GM12875 (cell line): ENCODE measurements at regions not wholly inside any gene's neighbourhood (a gene's known extent, or its start where the extent isn't known, plus 50 kb on each side); places are given as distances from the start of the nearest gene placed in this dataset.
"Not testable (repeated sequence)": the region's sequence is repeated elsewhere in the genome, so short reads cannot be mapped to it uniquely, and the experiment has no call there.

ENCODE experiments used
- H3K4me3 ChIP-seq: one replicate; pipeline ENCODE4 v1.5.1; 2011; ENCODE audit warnings: low read depth, low read length, control low read depth
- CTCF ChIP-seq: IDR thresholded peaks from 2 replicates; pipeline ENCODE4 v1.5.1; 2011; ENCODE audit warnings: low read depth, mild to moderate bottlenecking, control low read depth, inconsistent platforms, low read length, moderate library complexity, borderline replicate concordance; ENCODE audit not compliant: insufficient read depth

GRCh38 chr1:200486634-200487033, 76.8 kb upstream of the ZNF281 start:
- no peak overlapping the region for H3K4me3 ChIP-seq
- no peak for TF ChIP-seq CTCF

- not testable (repeated sequence) for H3K4me3 ChIP-seq
Measured at GRCh38 chr1:200484438-200484946, 74.7 kb upstream of the ZNF281 start.

- no peak for TF ChIP-seq CTCF
- H3K4me3 ChIP-seq: no peak overlapping the region
Measured at GRCh38 chr1:200483491-200484143, 73.8 kb upstream of the ZNF281 start.

- no peak overlapping the region for H3K4me3 ChIP-seq
- TF ChIP-seq CTCF: no peak
Measured at GRCh38 chr1:200480964-200481363, 71.1 kb upstream of the ZNF281 start.

- H3K4me3 ChIP-seq: no peak overlapping the region
- TF ChIP-seq CTCF: no peak
Measured at GRCh38 chr1:200479816-200480215, 70.0 kb upstream of the ZNF281 start.

GRCh38 chr1:200478945-200479558, 69.2 kb upstream of the ZNF281 start:
- no peak overlapping the region for H3K4me3 ChIP-seq
- no peak for TF ChIP-seq CTCF

- no peak overlapping the region for H3K4me3 ChIP-seq
- TF ChIP-seq CTCF: no peak
Measured at GRCh38 chr1:200478239-200478623, 68.4 kb upstream of the ZNF281 start.
